Mesenchymal stem cell (in vitro differentiated cells and primary cell): ENCODE measurements at regions not wholly inside any gene's neighbourhood (a gene's known extent, or its start where the extent isn't known, plus 50 kb on each side); places are given as distances from the start of the nearest gene placed in this dataset.

ENCODE experiments used
- DNase-seq: peaks from one replicate; pipeline ENCODE4 v3.0.0-alpha.2; 2013
- H2AFZ ChIP-seq: one replicate; pipeline ENCODE4 v1.6.1; 2013; ENCODE audit warnings: low read depth, mild to moderate bottlenecking, control low read depth, inconsistent platforms, low read length, moderate library complexity
- H2AK5ac ChIP-seq: 2 replicates; pipeline ENCODE4 v1.6.1; 2013; ENCODE audit warnings: low read length, moderate library complexity, mild to moderate bottlenecking, inconsistent platforms; ENCODE audit not compliant: severe bottlenecking
- H2BK120ac ChIP-seq: one replicate; pipeline ENCODE4 v1.6.1; 2013; ENCODE audit warnings: low read depth, mild to moderate bottlenecking, inconsistent platforms, low read length, moderate library complexity
- H2BK12ac ChIP-seq, 2 experiments: one replicate each; pipeline ENCODE4 v1.6.1; 2013; ENCODE audit warnings: inconsistent platforms in 2 of 2, low read length in 2 of 2, mild to moderate bottlenecking in 2 of 2, moderate library complexity in 2 of 2, control low read depth in 1 of 2
- H2BK15ac ChIP-seq: one replicate; pipeline ENCODE4 v1.6.1; 2013; ENCODE audit warnings: mild to moderate bottlenecking, low read depth, inconsistent platforms; ENCODE audit not compliant: poor library complexity, severe bottlenecking
- H2BK5ac ChIP-seq: 2 replicates; pipeline ENCODE4 v1.6.1; 2013; ENCODE audit warnings: low read depth, mild to moderate bottlenecking, low read length, control low read depth, inconsistent platforms; ENCODE audit not compliant: poor library complexity, severe bottlenecking
- H3K14ac ChIP-seq, 2 experiments: one replicate each; pipeline ENCODE4 v1.6.1; 2013; ENCODE audit warnings: inconsistent platforms in 2 of 2, low read length in 2 of 2, control low read depth in 1 of 2, mild to moderate bottlenecking in 1 of 2, moderate library complexity in 1 of 2
- H3K18ac ChIP-seq, 2 experiments: one replicate each; pipeline ENCODE4 v1.6.1; 2013; ENCODE audit warnings: inconsistent platforms in 2 of 2, low read length in 2 of 2, control low read depth in 1 of 2, low read depth in 1 of 2, mild to moderate bottlenecking in 1 of 2
- H3K23ac ChIP-seq, 2 experiments: one replicate each; pipeline ENCODE4 v1.6.1; 2013; ENCODE audit warnings: inconsistent platforms in 2 of 2, low read length in 2 of 2, mild to moderate bottlenecking in 2 of 2, moderate library complexity in 2 of 2, control low read depth in 1 of 2
- H3K27ac ChIP-seq: 2 replicates; pipeline ENCODE4 v1.5.1; 2013; ENCODE audit warnings: mild to moderate bottlenecking, moderate library complexity, low read length, control low read depth, inconsistent platforms; ENCODE audit not compliant: poor library complexity, severe bottlenecking
- H3K27me3 ChIP-seq, 2 experiments: 2 replicates each; pipeline versions ENCODE4 v1.6.1 to v1.7.0; 2013; ENCODE audit warnings: low read length in 2 of 2, mild to moderate bottlenecking in 2 of 2, moderate library complexity in 2 of 2, control low read depth in 1 of 2, inconsistent platforms in 1 of 2; ENCODE audit not compliant: control insufficient read depth in 1 of 2, insufficient read depth in 1 of 2
- H3K36me3 ChIP-seq, 2 experiments: 2 replicates each; pipeline versions ENCODE4 v1.6.1 to v1.7.0; 2013; ENCODE audit warnings: low read length in 2 of 2, control low read depth in 1 of 2, inconsistent platforms in 1 of 2, low read depth in 1 of 2, mild to moderate bottlenecking in 1 of 2; ENCODE audit not compliant: insufficient read depth in 2 of 2, control insufficient read depth in 1 of 2
- H3K4ac ChIP-seq, 2 experiments: one replicate each; pipeline ENCODE4 v1.6.1; 2013; ENCODE audit warnings: inconsistent platforms in 2 of 2, low read length in 2 of 2, mild to moderate bottlenecking in 2 of 2, moderate library complexity in 2 of 2, control low read depth in 1 of 2, low read depth in 1 of 2
- H3K4me1 ChIP-seq: 2 replicates; pipeline ENCODE4 v1.6.1; 2013; ENCODE audit warnings: low read depth, low read length, control low read depth; ENCODE audit not compliant: control insufficient read depth, insufficient read depth
- H3K4me2 ChIP-seq: 2 replicates; pipeline ENCODE4 v1.6.1; 2013; ENCODE audit warnings: low read length, mild to moderate bottlenecking, inconsistent platforms; ENCODE audit not compliant: poor library complexity, severe bottlenecking
- H3K4me3 ChIP-seq, 2 experiments: 2 replicates each; pipeline versions ENCODE4 v1.5.1 to v1.7.0; 2013; ENCODE audit warnings: low read length in 2 of 2, mild to moderate bottlenecking in 2 of 2, control low read depth in 1 of 2, low read depth in 1 of 2; ENCODE audit not compliant: insufficient read depth in 1 of 2
- H3K79me1 ChIP-seq: replicated peaks from 2 replicates; pipeline ENCODE4 v1.6.1; 2013; ENCODE audit warnings: mild to moderate bottlenecking, control low read depth, low read length, inconsistent platforms; ENCODE audit not compliant: poor library complexity, severe bottlenecking
- H3K9ac ChIP-seq: 2 replicates; pipeline ENCODE4 v1.7.0; 2013; ENCODE audit warnings: mild to moderate bottlenecking, low read length, moderate library complexity
- H3K9me3 ChIP-seq: 2 replicates; pipeline ENCODE4 v1.7.0; 2013; ENCODE audit warnings: mild to moderate bottlenecking, low read length; ENCODE audit not compliant: control insufficient read depth
- H4K8ac ChIP-seq: one replicate; pipeline ENCODE4 v1.6.1; 2013; ENCODE audit warnings: inconsistent platforms, mild to moderate bottlenecking, low read length, moderate library complexity
- H4K91ac ChIP-seq: one replicate; pipeline ENCODE4 v1.6.1; 2013; ENCODE audit warnings: mild to moderate bottlenecking, low read length, inconsistent platforms
- WGBS: methylation state at CpG from one replicate; pipeline ENCODE4 v1.1.7; 2013; ENCODE audit warnings: mixed read lengths; 5-methylcytosine and 5-hydroxymethylcytosine counted together

- Histone ChIP-seq H3K27me3 (no peaks in the 10 kb centered on the region), H3K14ac (no peak overlapping the region), H2BK120ac (no peak overlapping the region), H4K91ac (no peak overlapping the region), H3K23ac (no peak overlapping the region), H3K18ac (no peak overlapping the region), H3K79me1 (no peaks in the 10 kb centered on the region), H3K9ac (no peak overlapping the region), H3K4me2 (no peak overlapping the region), H2BK15ac (no peak overlapping the region), H4K8ac (no peak overlapping the region), H2BK12ac (no peak overlapping the region), H3K9me3 (no peaks in the 10 kb centered on the region), H3K27ac (no peak overlapping the region), H3K4me3 (no peak overlapping the region), H2AK5ac (no peak overlapping the region), H3K4me1 (peaks cover 2% of the 10 kb centered on the region), H2AFZ (no peak overlapping the region), H2BK5ac (no peak overlapping the region), H3K36me3 (no peaks in the 10 kb centered on the region), H3K4ac (no peak overlapping the region)
- WGBS: 66% methylated on average over 3 of the region's 4 CpGs
- no peak for DNase-seq
Observed at GRCh38 chr6:91291071-91291470, 704.2 kb upstream of the MAP3K7 start.

- H3K23ac ChIP-seq: no peak overlapping the region
- DNase-seq: no peak
- H2BK5ac ChIP-seq: no peak overlapping the region
- H3K4me1 ChIP-seq: peaks cover 2% of the 10 kb centered on the region
- no peak overlapping the region for H3K4me2 ChIP-seq
- H2AK5ac ChIP-seq: peak overlapping the region; percentile 63
- H2AFZ ChIP-seq: no peak overlapping the region
- H3K79me1 ChIP-seq: no peaks in the 10 kb centered on the region
- no peak overlapping the region for H3K18ac ChIP-seq
- no peak overlapping the region for H2BK120ac ChIP-seq
- peak overlapping the region; percentile 42 to 78 for H2BK12ac ChIP-seq
- no peaks in the 10 kb centered on the region for H3K36me3 ChIP-seq
- H3K9ac ChIP-seq: no peak overlapping the region
- WGBS: 90% methylated on average over 2 of the region's 2 CpGs
- H4K91ac ChIP-seq: no peak overlapping the region
- H3K14ac ChIP-seq: no peak overlapping the region
- no peaks in the 10 kb centered on the region for H3K9me3 ChIP-seq
- no peak overlapping the region for H3K4ac ChIP-seq
- H3K4me3 ChIP-seq: no peak overlapping the region
- no peak overlapping the region for H4K8ac ChIP-seq
- no peak overlapping the region for H3K27ac ChIP-seq
- H2BK15ac ChIP-seq: no peak overlapping the region
- H3K27me3 ChIP-seq: no peaks in the 10 kb centered on the region
Observed at GRCh38 chr6:91288741-91289140, 701.9 kb upstream of the MAP3K7 start.

- H3K14ac ChIP-seq: no peak overlapping the region
- H3K36me3 ChIP-seq: no peaks in the 10 kb centered on the region
- peaks cover 2% of the 10 kb centered on the region for H3K4me1 ChIP-seq
- no peaks in the 10 kb centered on the region for H3K79me1 ChIP-seq
- no peak overlapping the region for H3K4me2 ChIP-seq
- H2BK120ac ChIP-seq: no peak overlapping the region
- H3K23ac ChIP-seq: no peak overlapping the region
- no peak overlapping the region for H3K4me3 ChIP-seq
- no peak overlapping the region for H2BK15ac ChIP-seq
- no peak overlapping the region for H4K8ac ChIP-seq
- H3K18ac ChIP-seq: no peak overlapping the region
- no peak overlapping the region for H2BK12ac ChIP-seq
- H4K91ac ChIP-seq: no peak overlapping the region
- no peak overlapping the region for H2AK5ac ChIP-seq
- no peaks in the 10 kb centered on the region for H3K9me3 ChIP-seq
- no peaks in the 10 kb centered on the region for H3K27me3 ChIP-seq
- DNase-seq: no peak
- no peak overlapping the region for H3K9ac ChIP-seq
- H3K4ac ChIP-seq: no peak overlapping the region
- H2BK5ac ChIP-seq: no peak overlapping the region
- H2AFZ ChIP-seq: no peak overlapping the region
- H3K27ac ChIP-seq: no peak overlapping the region
Observed at GRCh38 chr6:91281901-91282300, 695.0 kb upstream of the MAP3K7 start.

GRCh38 chr6:91280494-91280830 lies 693.6 kb upstream of the MAP3K7 start:
- H2BK5ac ChIP-seq: no peak overlapping the region
- H3K4me2 ChIP-seq: no peak overlapping the region
- H3K23ac ChIP-seq: no peak overlapping the region
- H2AK5ac ChIP-seq: no peak overlapping the region
- H3K27me3 ChIP-seq: no peaks in the 10 kb centered on the region
- DNase-seq: no peak
- no peak overlapping the region for H2AFZ ChIP-seq
- no peak overlapping the region for H3K14ac ChIP-seq
- H3K27ac ChIP-seq: no peak overlapping the region
- WGBS: 67% methylated on average over 3 of the region's 3 CpGs
- no peak overlapping the region for H4K8ac ChIP-seq
- H2BK12ac ChIP-seq: no peak overlapping the region
- peaks cover 2% of the 10 kb centered on the region for H3K4me1 ChIP-seq
- no peak overlapping the region for H2BK15ac ChIP-seq
- H3K79me1 ChIP-seq: no peaks in the 10 kb centered on the region
- H2BK120ac ChIP-seq: no peak overlapping the region
- no peak overlapping the region for H3K4me3 ChIP-seq
- H4K91ac ChIP-seq: no peak overlapping the region
- H3K9ac ChIP-seq: no peak overlapping the region
- H3K18ac ChIP-seq: no peak overlapping the region
- H3K4ac ChIP-seq: no peak overlapping the region
- no peaks in the 10 kb centered on the region for H3K36me3 ChIP-seq
- no peaks in the 10 kb centered on the region for H3K9me3 ChIP-seq
